Lower lobe of right lung (tissue), 2 donors: ENCODE measurements at regions not wholly inside any gene's neighbourhood (a gene's known extent, or its start where the extent isn't known, plus 50 kb on each side); places are given as distances from the start of the nearest gene placed in this dataset.

Experiments
- ATAC-seq, 2 donors: fragments of 200-7000 bp; cut with Tn5 transposase; one replicate each; pipeline ENCODE4 v1.9.1; 2020 to 2022; ENCODE audit warnings: mild to moderate bottlenecking in 2 of 2, moderate library complexity in 2 of 2
- DNase-seq: peaks from one replicate; pipeline ENCODE4 v3.0.0-alpha.2; 2020
- H3K27ac ChIP-seq: fragments of 200-600 bp; one replicate; pipeline ENCODE4 v1.8.0; 2022
- H3K27me3 ChIP-seq: fragments of 200-600 bp; one replicate; pipeline ENCODE4 v1.8.0; 2022; ENCODE audit warnings: low read depth
- H3K36me3 ChIP-seq: fragments of 200-600 bp; one replicate; pipeline ENCODE4 v1.8.0; 2022; ENCODE audit warnings: mild to moderate bottlenecking
- H3K4me1 ChIP-seq: fragments of 200-600 bp; one replicate; pipeline ENCODE4 v1.8.0; 2022
- H3K4me3 ChIP-seq: fragments of 200-600 bp; one replicate; pipeline ENCODE4 v1.8.0; 2022; ENCODE audit warnings: mild to moderate bottlenecking
- H3K9me3 ChIP-seq: fragments of 200-600 bp; one replicate; pipeline ENCODE4 v1.8.0; 2022
- CTCF ChIP-seq: fragments of 200-600 bp; IDR thresholded peaks from one replicate; pipeline ENCODE4 v1.8.0; 2022; ENCODE audit warnings: antibody characterized with exemption, mild to moderate bottlenecking
- intact Hi-C: fragments of 100-400 bp; cut with DNase I; formaldehyde crosslinking; loops from one replicate; pipeline ENCODE4 v1.11.0; 2022
- donor health status: DM: no; HTN: yes; CAD: no; lungs with severe emphysema.

- intact Hi-C loops, result no loop called here
- no peak for DNase-seq
- H3K36me3 ChIP-seq, result no peaks in the 10 kb centered on the region
- no peak for TF ChIP-seq CTCF
- H3K27ac ChIP-seq, result no peak overlapping the region
- H3K4me1 ChIP-seq, result no peaks in the 10 kb centered on the region
- H3K9me3 ChIP-seq, result no peaks in the 10 kb centered on the region
- no peaks in the 10 kb centered on the region for H3K27me3 ChIP-seq
- ATAC-seq, result no peak
- no peak overlapping the region for H3K4me3 ChIP-seq
Observed at GRCh38 chr2:128651000-128651399, 332.3 kb upstream of the HS6ST1 start.

- intact Hi-C loops, result no loop called here
- Histone ChIP-seq H3K9me3 (peaks cover 4% of the 10 kb centered on the region), H3K27me3 (no peaks in the 10 kb centered on the region), H3K36me3 (no peaks in the 10 kb centered on the region), H3K27ac (no peak overlapping the region), H3K4me3 (no peak overlapping the region), H3K4me1 (no peaks in the 10 kb centered on the region)
- peak; percentile 75 to 83 for ATAC-seq
- DNase-seq, result no peak
- no peak for TF ChIP-seq CTCF
Observed at GRCh38 chr2:128654408-128654807, 335.7 kb upstream of the HS6ST1 start.

GRCh38 chr2:128660836-128661235 lies 342.2 kb upstream of the HS6ST1 start:
- Histone ChIP-seq H3K4me3 (no peak overlapping the region), H3K4me1 (no peaks in the 10 kb centered on the region), H3K9me3 (peaks cover 4% of the 10 kb centered on the region), H3K27ac (no peak overlapping the region), H3K36me3 (no peaks in the 10 kb centered on the region), H3K27me3 (no peaks in the 10 kb centered on the region)
- intact Hi-C loops, result no loop called here
- TF ChIP-seq CTCF, result no peak
- ATAC-seq (no peak), DNase-seq (no peak)

- Histone ChIP-seq H3K4me1 (no peaks in the 10 kb centered on the region), H3K27ac (no peak overlapping the region), H3K27me3 (no peaks in the 10 kb centered on the region), H3K36me3 (no peaks in the 10 kb centered on the region), H3K9me3 (peaks cover 4% of the 10 kb centered on the region), H3K4me3 (no peak overlapping the region)
- ATAC-seq (no peak), DNase-seq (no peak)
- no peak for TF ChIP-seq CTCF
- intact Hi-C loops, result no loop called here
Observed at GRCh38 chr2:128661311-128661710, 342.6 kb upstream of the HS6ST1 start.

GRCh38 chr2:128662051-128662471 lies 343.4 kb upstream of the HS6ST1 start:
- ATAC-seq, result no peak

More at GRCh38 chr2:128662051-128662471, 343.4 kb upstream of the HS6ST1 start:
- no peaks in the 10 kb centered on the region for H3K36me3 ChIP-seq
- no peaks in the 10 kb centered on the region for H3K4me1 ChIP-seq
- no peak overlapping the region for H3K4me3 ChIP-seq
- H3K27me3 ChIP-seq, result no peaks in the 10 kb centered on the region
- intact Hi-C loops, result no loop called here
- no peak for DNase-seq
- no peaks in the 10 kb centered on the region for H3K9me3 ChIP-seq
- no peak for TF ChIP-seq CTCF
- H3K27ac ChIP-seq, result no peak overlapping the region
